Thymus (tissue), 11 donors: ENCODE measurements at regions not wholly inside any gene's neighbourhood (a gene's known extent, or its start where the extent isn't known, plus 50 kb on each side); places are given as distances from the start of the nearest gene placed in this dataset.

Experiments
- DNase-seq, 9 donors: peaks; one replicate each; pipeline ENCODE4 v3.0.0-alpha.2; 2013; ENCODE audit warnings: low spot score in 9 of 9, low read depth in 6 of 9, missing footprints in 1 of 9
- H3K27ac ChIP-seq, 2 donors: one replicate each; pipeline ENCODE4 v1.5.1; 2013; ENCODE audit warnings: control low read depth in 1 of 2, low read depth in 1 of 2, low read length in 1 of 2, mild to moderate bottlenecking in 1 of 2, moderate library complexity in 1 of 2
- H3K27me3 ChIP-seq, 2 donors: one replicate each; pipeline ENCODE4 v1.5.1; 2013; ENCODE audit warnings: low read length in 1 of 2; ENCODE audit not compliant: control insufficient read depth in 2 of 2, insufficient read depth in 1 of 2
- H3K36me3 ChIP-seq, 2 donors: one replicate each; pipeline ENCODE4 v1.5.1; 2013; ENCODE audit warnings: low read length in 1 of 2, mild to moderate bottlenecking in 1 of 2, moderate library complexity in 1 of 2; ENCODE audit not compliant: control insufficient read depth in 2 of 2, insufficient read depth in 2 of 2
- H3K4me1 ChIP-seq, 2 donors: one replicate each; pipeline ENCODE4 v1.5.1; 2013; ENCODE audit warnings: low read length in 2 of 2; ENCODE audit not compliant: control insufficient read depth in 2 of 2, insufficient read depth in 2 of 2
- H3K4me3 ChIP-seq, 2 donors: one replicate each; pipeline ENCODE4 v1.5.1; 2013; ENCODE audit warnings: low read length in 2 of 2, control low read depth in 1 of 2, mild to moderate bottlenecking in 1 of 2
- H3K9me3 ChIP-seq, 2 donors: one replicate each; pipeline ENCODE4 v1.5.1; 2013; ENCODE audit warnings: low read length in 1 of 2, mild to moderate bottlenecking in 1 of 2; ENCODE audit not compliant: control insufficient read depth in 2 of 2, insufficient read depth in 1 of 2
- WGBS: extraction: QIAGEN DNeasy Blood & Tissue Kit; methylation state at CpG from one replicate; pipeline ENCODE4 v1.1.7; 2013; 5-methylcytosine and 5-hydroxymethylcytosine counted together
- donor health status: healthy.

DNA sequence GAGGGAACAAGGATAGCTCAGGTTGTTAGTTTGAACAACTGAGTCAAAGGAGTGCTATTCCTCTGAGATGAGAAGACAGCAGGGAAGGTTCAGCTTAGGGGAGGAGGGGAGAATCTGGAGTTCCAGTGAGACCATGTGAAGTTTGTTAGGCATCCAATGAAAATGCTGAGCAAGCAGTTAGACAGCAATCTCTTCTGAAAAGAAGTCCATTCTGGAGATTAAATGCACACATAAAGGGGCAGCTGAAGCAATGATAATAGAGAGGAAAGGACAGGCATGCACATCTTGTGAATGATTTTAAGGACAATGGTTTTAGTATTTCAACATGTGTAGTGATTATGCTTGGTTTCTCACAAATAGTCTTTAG is 89.7 kb upstream of the GHITM start:
- Histone ChIP-seq H3K4me3 (no peak overlapping the region), H3K27me3 (no peaks in the 10 kb centered on the region), H3K36me3 (no peaks in the 10 kb centered on the region)

DNA sequence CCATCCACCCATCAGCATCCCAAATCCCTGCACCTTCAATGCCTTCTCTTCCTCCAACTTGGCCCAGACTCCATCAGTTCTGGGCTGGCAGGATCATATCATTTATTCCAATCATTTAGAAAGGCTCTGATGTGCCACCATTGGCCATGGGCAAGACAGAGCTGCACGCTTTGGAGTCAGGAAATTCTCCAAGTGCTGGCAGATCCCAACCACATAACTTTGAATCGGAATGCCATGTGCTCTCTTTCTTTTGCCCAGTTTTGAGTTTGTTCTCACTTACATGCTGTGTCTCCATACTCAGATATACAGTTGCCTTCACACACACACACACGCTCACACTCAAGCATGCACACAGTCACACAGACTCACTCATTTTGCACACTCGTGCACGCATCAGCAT is 85.7 kb upstream of the GHITM start:
- WGBS = 96% methylated on average over 5 of the region's 5 CpGs
- DNase-seq = no peak
- Histone ChIP-seq H3K9me3 (no peaks in the 10 kb centered on the region), H3K27me3 (no peaks in the 10 kb centered on the region), H3K36me3 (no peaks in the 10 kb centered on the region), H3K27ac (no peak overlapping the region), H3K4me1 (no peaks in the 10 kb centered on the region), H3K4me3 (no peak overlapping the region)

More for the DNA sequence above, 89.7 kb upstream of the GHITM start:
- Histone ChIP-seq H3K27ac (no peak overlapping the region), H3K9me3 (no peaks in the 10 kb centered on the region), H3K4me1 (no peaks in the 10 kb centered on the region)
- DNase-seq = no peak

DNA sequence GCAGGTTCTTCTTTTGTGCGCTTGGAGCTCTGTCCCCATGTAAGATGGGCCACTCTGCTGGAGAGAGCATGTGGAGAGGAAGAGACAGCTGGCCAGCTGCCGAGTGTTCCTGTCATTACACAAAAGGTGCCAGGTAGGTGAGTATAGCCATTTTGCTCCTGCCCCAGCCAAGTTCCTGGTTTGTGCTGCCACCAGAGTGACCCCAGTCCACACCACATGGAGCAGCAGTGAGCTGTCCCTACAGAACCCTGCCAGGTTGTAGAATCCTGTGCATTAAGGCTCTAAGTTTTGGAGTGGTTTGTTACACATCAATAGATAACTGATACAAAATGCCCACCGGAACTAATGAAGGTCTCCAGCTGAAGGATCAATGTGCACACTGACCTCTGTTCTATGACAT is 84.6 kb upstream of the GHITM start:
- no peaks in the 10 kb centered on the region for H3K27me3 ChIP-seq
- H3K36me3 ChIP-seq = no peaks in the 10 kb centered on the region
- no peaks in the 10 kb centered on the region for H3K9me3 ChIP-seq
- no peak overlapping the region for H3K4me3 ChIP-seq
- no peak overlapping the region for H3K27ac ChIP-seq
- 92% methylated on average over 3 of the region's 3 CpGs for WGBS
- no peaks in the 10 kb centered on the region for H3K4me1 ChIP-seq
- DNase-seq = no peak

DNA sequence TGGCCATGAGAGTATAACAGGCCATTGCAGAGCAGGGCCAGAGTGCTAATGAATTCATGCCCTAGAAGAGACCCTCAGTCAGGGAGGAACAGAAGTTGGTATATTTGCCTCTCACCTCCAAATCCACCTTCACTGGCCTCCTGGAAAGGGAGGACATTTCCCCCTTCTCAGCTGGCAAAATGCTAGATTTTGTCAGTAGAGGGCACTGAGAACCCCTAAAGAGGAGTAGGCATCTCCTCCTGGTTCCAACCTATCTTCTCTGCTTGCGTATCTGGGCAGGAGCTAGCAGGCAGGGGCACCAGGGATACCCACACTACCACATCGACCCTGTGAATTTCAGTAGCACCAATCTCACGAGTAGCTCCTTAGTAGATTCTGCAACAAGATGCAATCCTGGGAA is 79.8 kb upstream of the GHITM start:
- 87% methylated on average over 3 of the region's 3 CpGs for WGBS
- Histone ChIP-seq H3K4me3 (no peak overlapping the region), H3K27ac (no peak overlapping the region), H3K4me1 (no peaks in the 10 kb centered on the region), H3K27me3 (no peaks in the 10 kb centered on the region), H3K36me3 (no peaks in the 10 kb centered on the region), H3K9me3 (no peaks in the 10 kb centered on the region)
- no peak for DNase-seq

DNA sequence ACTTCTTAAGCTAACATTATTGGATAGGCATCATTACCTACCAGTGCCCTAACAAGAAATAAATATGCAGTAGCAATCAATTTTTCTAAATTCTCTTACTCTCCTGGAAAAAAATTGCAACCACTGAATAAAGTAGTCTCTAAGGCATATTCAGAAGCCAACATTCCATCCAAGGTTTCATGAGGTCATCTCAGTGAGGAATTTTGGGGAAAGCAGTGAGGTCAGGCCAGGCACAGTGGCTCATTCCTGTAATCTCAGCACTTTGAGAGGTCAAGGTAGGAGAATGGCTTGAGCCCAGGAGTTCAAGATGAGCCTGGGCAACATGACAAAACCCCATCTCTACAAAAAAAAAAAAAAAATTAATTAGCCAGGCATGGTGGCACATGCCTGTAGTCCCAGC is 75.9 kb upstream of the GHITM start:
- no peaks in the 10 kb centered on the region for H3K27me3 ChIP-seq
- H3K9me3 ChIP-seq = no peaks in the 10 kb centered on the region
- no peaks in the 10 kb centered on the region for H3K36me3 ChIP-seq
- DNase-seq = no peak
- H3K4me1 ChIP-seq = no peaks in the 10 kb centered on the region
- no peak overlapping the region for H3K4me3 ChIP-seq
- H3K27ac ChIP-seq = no peak overlapping the region

DNA sequence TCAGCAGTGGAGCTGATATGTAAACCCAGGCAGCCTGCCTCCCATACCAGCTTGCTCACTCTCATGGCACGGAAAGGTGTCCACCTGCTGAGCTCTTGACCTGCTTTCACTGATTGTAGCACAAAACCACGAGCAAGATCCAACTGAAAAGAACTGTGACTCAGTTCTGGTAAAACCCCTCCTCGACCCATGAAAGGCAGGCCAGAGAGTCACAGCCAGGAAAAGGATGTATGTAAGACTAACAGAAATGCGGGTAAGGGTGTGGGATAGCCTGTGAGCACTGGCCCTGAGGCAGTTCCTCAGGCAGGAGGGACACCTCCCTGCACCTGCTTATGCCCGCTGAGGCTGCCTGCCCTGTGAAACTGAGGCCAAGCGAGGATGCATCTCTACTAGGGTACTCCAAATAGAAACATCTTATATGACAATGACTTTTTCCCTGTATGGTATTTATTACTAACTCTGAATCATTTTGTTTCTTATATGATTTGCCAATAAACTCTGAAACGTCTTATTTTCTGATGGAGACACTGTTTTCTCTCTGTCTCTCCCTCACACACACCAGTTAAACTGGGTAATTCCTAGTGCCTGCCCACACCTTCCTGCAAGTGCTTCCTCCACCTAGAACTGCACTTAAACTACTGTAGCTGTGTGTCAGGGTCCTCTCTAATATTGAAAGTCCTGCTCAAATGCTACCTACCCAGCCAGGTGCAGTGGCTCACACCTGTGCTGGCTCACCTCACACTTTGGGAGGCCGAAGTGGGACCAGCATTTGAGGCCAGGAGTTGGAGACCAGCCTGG is 73.3 kb upstream of the GHITM start:
- no peak overlapping the region for H3K4me3 ChIP-seq
- WGBS = 84% methylated on average over 8 of the region's 8 CpGs
- H3K9me3 ChIP-seq = no peaks in the 10 kb centered on the region
- DNase-seq = no peak
- no peak overlapping the region for H3K27ac ChIP-seq
- H3K36me3 ChIP-seq = no peaks in the 10 kb centered on the region
- H3K4me1 ChIP-seq = no peaks in the 10 kb centered on the region
- no peaks in the 10 kb centered on the region for H3K27me3 ChIP-seq

DNA sequence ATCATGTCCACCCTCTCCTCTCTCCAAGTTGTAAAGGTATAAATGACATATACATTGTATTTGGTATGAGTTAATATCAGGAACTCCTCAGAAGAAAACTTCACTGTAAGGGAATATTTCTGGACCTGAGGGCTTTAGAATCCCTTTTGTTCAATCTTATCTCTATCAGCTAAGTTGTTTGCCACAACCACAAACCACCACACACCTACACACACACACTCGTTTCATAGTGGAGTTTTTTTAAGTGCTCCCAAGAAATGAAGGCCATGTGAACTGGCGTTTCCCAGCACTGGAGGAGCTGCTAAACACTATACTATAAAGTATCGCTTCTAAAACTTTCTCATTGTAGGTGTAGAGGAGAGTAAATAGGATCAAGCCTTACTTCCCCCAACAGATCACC is 64.8 kb upstream of the GHITM start:
- no peak overlapping the region for H3K27ac ChIP-seq
- H3K4me3 ChIP-seq = no peak overlapping the region
- no peaks in the 10 kb centered on the region for H3K4me1 ChIP-seq
- H3K27me3 ChIP-seq = no peaks in the 10 kb centered on the region
- no peaks in the 10 kb centered on the region for H3K9me3 ChIP-seq
- no peaks in the 10 kb centered on the region for H3K36me3 ChIP-seq
- 72% methylated on average over 3 of the region's 3 CpGs for WGBS
- no peak for DNase-seq

DNA sequence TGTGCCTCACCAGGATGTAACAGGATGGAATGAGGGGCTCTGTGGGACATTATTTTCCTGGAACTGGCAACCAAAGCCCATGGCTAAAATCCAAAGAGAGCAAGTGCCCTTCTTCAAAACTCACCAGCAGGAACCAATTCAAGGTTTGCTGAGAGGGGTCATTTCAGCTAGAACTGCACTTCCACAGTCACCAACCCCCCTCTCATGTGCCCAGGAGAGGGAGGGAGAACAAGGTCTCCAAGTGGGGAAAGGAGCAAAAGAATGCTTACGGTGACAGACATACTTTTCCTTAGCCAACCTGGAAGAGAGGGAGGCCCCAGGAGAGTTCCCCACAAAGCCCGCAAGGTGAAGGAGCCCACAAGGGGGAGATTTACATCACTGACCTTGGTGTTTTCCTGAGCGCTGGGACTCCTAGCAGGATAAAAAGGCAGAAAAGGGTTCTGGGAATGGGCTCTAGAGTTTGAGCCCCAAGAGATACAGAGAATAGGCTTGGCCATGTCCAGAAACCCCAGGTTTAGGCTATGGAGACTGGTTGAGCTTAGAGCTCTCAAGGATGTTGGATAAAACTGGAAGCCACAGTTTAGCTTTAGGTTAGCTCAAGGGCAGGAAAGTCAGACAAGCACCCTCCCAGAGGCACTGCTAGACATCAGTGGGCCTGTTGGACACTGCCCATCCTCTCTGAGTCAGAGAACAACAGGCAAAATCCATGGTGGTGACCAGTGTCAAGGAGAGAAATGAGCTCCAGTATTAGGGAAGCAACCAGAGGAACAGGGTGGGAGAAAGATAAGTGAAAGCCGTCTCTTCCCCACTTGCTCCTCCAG is 63.9 kb upstream of the GHITM start:
- Histone ChIP-seq H3K27ac (no peak overlapping the region), H3K36me3 (no peaks in the 10 kb centered on the region), H3K27me3 (no peaks in the 10 kb centered on the region), H3K4me1 (no peaks in the 10 kb centered on the region), H3K9me3 (no peaks in the 10 kb centered on the region), H3K4me3 (no peak overlapping the region)
- no peak for DNase-seq
- WGBS = 94% methylated on average over 4 of the region's 4 CpGs

DNA sequence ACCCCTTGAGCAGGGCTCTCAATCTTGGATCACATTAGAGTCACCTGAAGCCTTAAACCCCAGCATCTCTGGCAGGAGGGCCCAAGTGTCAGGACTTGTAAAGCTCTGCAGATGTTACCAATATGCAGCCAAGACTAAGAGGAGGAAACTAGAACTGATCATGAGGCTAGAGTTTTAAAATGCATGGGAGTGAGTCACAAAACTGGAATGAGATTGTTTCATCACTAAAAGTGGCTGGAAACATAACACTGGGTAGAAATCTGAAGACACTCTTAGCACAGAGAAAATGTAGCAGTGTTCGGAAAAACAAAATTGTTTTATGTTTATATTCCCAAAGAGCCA is 63.3 kb upstream of the GHITM start:
- Histone ChIP-seq H3K27me3 (no peaks in the 10 kb centered on the region), H3K27ac (no peak overlapping the region), H3K4me3 (no peak overlapping the region), H3K9me3 (no peaks in the 10 kb centered on the region), H3K36me3 (no peaks in the 10 kb centered on the region), H3K4me1 (no peaks in the 10 kb centered on the region)
- no peak for DNase-seq
- 88% methylated on average over 1 of the region's 1 CpG for WGBS
